ENCODE measurements at regions not wholly inside any gene's neighbourhood (a gene's known extent, or its start where the extent isn't known, plus 50 kb on each side); places are given as distances from the start of the nearest gene placed in this dataset.

GRCh38 chrX:110877326-110877725 lies 81.7 kb upstream of the CHRDL1 start:
- no peak overlapping the region for H3K9ac ChIP-seq (ENCODE audit: low read length in 5 of 5)
- H3K36me3 ChIP-seq (ENCODE audit: control insufficient read depth in 5 of 5, insufficient read depth in 5 of 5, low read length in 5 of 5), result no peaks in the 10 kb centered on the region
- H3K27me3 ChIP-seq (ENCODE audit: control insufficient read depth in 5 of 5, insufficient read depth in 4 of 5, low read length in 5 of 5), result peaks cover 0 to 11% (median 3%) of the 10 kb centered on the region in 5 donors
- H3K4me1 ChIP-seq (ENCODE audit: control insufficient read depth in 5 of 5, insufficient read depth in 5 of 5, low read length in 5 of 5), result no peaks in the 10 kb centered on the region
- H3K27ac ChIP-seq (ENCODE audit: low read depth, low read length), result no peak overlapping the region
- peaks cover 4 to 19% (median 12%) of the 10 kb centered on the region in 5 donors for H3K9me3 ChIP-seq (ENCODE audit: control insufficient read depth in 5 of 5, low read length in 5 of 5)
- no peak overlapping the region for H3K4me3 ChIP-seq (ENCODE audit: low read depth in 1 of 5, low read length in 5 of 5)

- no peaks in the 10 kb centered on the region for H3K9me3 ChIP-seq (ENCODE audit: control insufficient read depth in 5 of 5, low read length in 5 of 5)
- H3K9ac ChIP-seq (ENCODE audit: low read length in 5 of 5), result no peak overlapping the region
- no peaks in the 10 kb centered on the region for H3K36me3 ChIP-seq (ENCODE audit: control insufficient read depth in 5 of 5, insufficient read depth in 5 of 5, low read length in 5 of 5)
- no peak overlapping the region for H3K27ac ChIP-seq (ENCODE audit: low read depth, low read length)
- peaks cover 0 to 11% (median 5%) of the 10 kb centered on the region in 5 donors for H3K27me3 ChIP-seq (ENCODE audit: control insufficient read depth in 5 of 5, insufficient read depth in 4 of 5, low read length in 5 of 5)
- H3K4me1 ChIP-seq (ENCODE audit: control insufficient read depth in 5 of 5, insufficient read depth in 5 of 5, low read length in 5 of 5), result no peaks in the 10 kb centered on the region
- H3K4me3 ChIP-seq (ENCODE audit: low read depth in 1 of 5, low read length in 5 of 5), result no peak overlapping the region
Observed at GRCh38 chrX:110871839-110872238, 76.2 kb upstream of the CHRDL1 start.

- no peak overlapping the region for H3K9ac ChIP-seq (ENCODE audit: low read length in 5 of 5)
- no peaks in the 10 kb centered on the region for H3K36me3 ChIP-seq (ENCODE audit: control insufficient read depth in 5 of 5, insufficient read depth in 5 of 5, low read length in 5 of 5)
- no peak overlapping the region for H3K4me3 ChIP-seq (ENCODE audit: low read depth in 1 of 5, low read length in 5 of 5)
- no peak overlapping the region for H3K27ac ChIP-seq (ENCODE audit: low read depth, low read length)
- H3K27me3 ChIP-seq (ENCODE audit: control insufficient read depth in 5 of 5, insufficient read depth in 4 of 5, low read length in 5 of 5), result peaks cover 0 to 12% (median 6%) of the 10 kb centered on the region in 5 donors
- no peaks in the 10 kb centered on the region for H3K9me3 ChIP-seq (ENCODE audit: control insufficient read depth in 5 of 5, low read length in 5 of 5)
- H3K4me1 ChIP-seq (ENCODE audit: control insufficient read depth in 5 of 5, insufficient read depth in 5 of 5, low read length in 5 of 5), result no peaks in the 10 kb centered on the region
Observed at GRCh38 chrX:110866421-110866820, 70.8 kb upstream of the CHRDL1 start.

GRCh38 chrX:110863883-110864282 lies 68.3 kb upstream of the CHRDL1 start:
- Histone ChIP-seq H3K27me3 (ENCODE audit: control insufficient read depth in 5 of 5, insufficient read depth in 4 of 5, low read length in 5 of 5) (peaks cover 0 to 15% (median 3%) of the 10 kb centered on the region in 5 donors), H3K36me3 (ENCODE audit: control insufficient read depth in 5 of 5, insufficient read depth in 5 of 5, low read length in 5 of 5) (no peaks in the 10 kb centered on the region), H3K9me3 (ENCODE audit: control insufficient read depth in 5 of 5, low read length in 5 of 5) (no peaks in the 10 kb centered on the region), H3K4me1 (ENCODE audit: control insufficient read depth in 5 of 5, insufficient read depth in 5 of 5, low read length in 5 of 5) (no peaks in the 10 kb centered on the region), H3K4me3 (ENCODE audit: low read depth in 1 of 5, low read length in 5 of 5) (no peak overlapping the region), H3K27ac (ENCODE audit: low read depth, low read length) (no peak overlapping the region), H3K9ac (ENCODE audit: low read length in 5 of 5) (no peak overlapping the region)

- Histone ChIP-seq H3K9me3 (ENCODE audit: control insufficient read depth in 5 of 5, low read length in 5 of 5) (no peaks in the 10 kb centered on the region), H3K27ac (ENCODE audit: low read depth, low read length) (no peak overlapping the region), H3K9ac (ENCODE audit: low read length in 5 of 5) (no peak overlapping the region), H3K36me3 (ENCODE audit: control insufficient read depth in 5 of 5, insufficient read depth in 5 of 5, low read length in 5 of 5) (no peaks in the 10 kb centered on the region), H3K4me1 (ENCODE audit: control insufficient read depth in 5 of 5, insufficient read depth in 5 of 5, low read length in 5 of 5) (no peaks in the 10 kb centered on the region), H3K27me3 (ENCODE audit: control insufficient read depth in 5 of 5, insufficient read depth in 4 of 5, low read length in 5 of 5) (peaks cover 0 to 27% (median 8%) of the 10 kb centered on the region in 5 donors), H3K4me3 (ENCODE audit: low read depth in 1 of 5, low read length in 5 of 5) (no peak overlapping the region)
Observed at GRCh38 chrX:110858565-110858964, 62.9 kb upstream of the CHRDL1 start.

GRCh38 chrX:110853610-110854009 lies 58.0 kb upstream of the CHRDL1 start:
- no peaks in the 10 kb centered on the region for H3K36me3 ChIP-seq (ENCODE audit: control insufficient read depth in 5 of 5, insufficient read depth in 5 of 5, low read length in 5 of 5)
- H3K9ac ChIP-seq (ENCODE audit: low read length in 5 of 5), result no peak overlapping the region
- H3K4me3 ChIP-seq (ENCODE audit: low read depth in 1 of 5, low read length in 5 of 5), result no peak overlapping the region
- no peak overlapping the region for H3K27ac ChIP-seq (ENCODE audit: low read depth, low read length)
- no peaks in the 10 kb centered on the region for H3K9me3 ChIP-seq (ENCODE audit: control insufficient read depth in 5 of 5, low read length in 5 of 5)
- H3K4me1 ChIP-seq (ENCODE audit: control insufficient read depth in 5 of 5, insufficient read depth in 5 of 5, low read length in 5 of 5), result no peaks in the 10 kb centered on the region
- H3K27me3 ChIP-seq (ENCODE audit: control insufficient read depth in 5 of 5, insufficient read depth in 4 of 5, low read length in 5 of 5), result peaks cover 0 to 21% (median 9%) of the 10 kb centered on the region in 5 donors

GRCh38 chrX:110852180-110852579 lies 56.6 kb upstream of the CHRDL1 start:
- H3K4me3 ChIP-seq (ENCODE audit: low read depth in 1 of 5, low read length in 5 of 5), result no peak overlapping the region
- H3K4me1 ChIP-seq (ENCODE audit: control insufficient read depth in 5 of 5, insufficient read depth in 5 of 5, low read length in 5 of 5), result no peaks in the 10 kb centered on the region
- no peaks in the 10 kb centered on the region for H3K9me3 ChIP-seq (ENCODE audit: control insufficient read depth in 5 of 5, low read length in 5 of 5)
- H3K9ac ChIP-seq (ENCODE audit: low read length in 5 of 5), result no peak overlapping the region
- no peaks in the 10 kb centered on the region for H3K36me3 ChIP-seq (ENCODE audit: control insufficient read depth in 5 of 5, insufficient read depth in 5 of 5, low read length in 5 of 5)
- no peak overlapping the region for H3K27ac ChIP-seq (ENCODE audit: low read depth, low read length)
- peaks cover 0 to 21% (median 12%) of the 10 kb centered on the region in 5 donors for H3K27me3 ChIP-seq (ENCODE audit: control insufficient read depth in 5 of 5, insufficient read depth in 4 of 5, low read length in 5 of 5)

- Histone ChIP-seq H3K36me3 (ENCODE audit: control insufficient read depth in 5 of 5, insufficient read depth in 5 of 5, low read length in 5 of 5) (no peaks in the 10 kb centered on the region), H3K9ac (ENCODE audit: low read length in 5 of 5) (no peak overlapping the region), H3K4me1 (ENCODE audit: control insufficient read depth in 5 of 5, insufficient read depth in 5 of 5, low read length in 5 of 5) (no peaks in the 10 kb centered on the region), H3K9me3 (ENCODE audit: control insufficient read depth in 5 of 5, low read length in 5 of 5) (no peaks in the 10 kb centered on the region), H3K4me3 (ENCODE audit: low read depth in 1 of 5, low read length in 5 of 5) (no peak overlapping the region), H3K27me3 (ENCODE audit: control insufficient read depth in 5 of 5, insufficient read depth in 4 of 5, low read length in 5 of 5) (peaks cover 0 to 21% (median 12%) of the 10 kb centered on the region in 5 donors), H3K27ac (ENCODE audit: low read depth, low read length) (no peak overlapping the region)
Observed at GRCh38 chrX:110851780-110852179, 56.2 kb upstream of the CHRDL1 start.

GRCh38 chrX:110847334-110847733 lies 51.7 kb upstream of the CHRDL1 start:
- Histone ChIP-seq H3K27me3 (ENCODE audit: control insufficient read depth in 5 of 5, insufficient read depth in 4 of 5, low read length in 5 of 5) (peaks cover 0 to 15% (median 11%) of the 10 kb centered on the region in 5 donors), H3K9me3 (ENCODE audit: control insufficient read depth in 5 of 5, low read length in 5 of 5) (no peaks in the 10 kb centered on the region), H3K9ac (ENCODE audit: low read length in 5 of 5) (no peak overlapping the region), H3K27ac (ENCODE audit: low read depth, low read length) (no peak overlapping the region), H3K4me3 (ENCODE audit: low read depth in 1 of 5, low read length in 5 of 5) (no peak overlapping the region), H3K4me1 (ENCODE audit: control insufficient read depth in 5 of 5, insufficient read depth in 5 of 5, low read length in 5 of 5) (no peaks in the 10 kb centered on the region), H3K36me3 (ENCODE audit: control insufficient read depth in 5 of 5, insufficient read depth in 5 of 5, low read length in 5 of 5) (no peaks in the 10 kb centered on the region)

GRCh38 chrX:110846071-110846470 lies 50.5 kb upstream of the CHRDL1 start:
- no peaks in the 10 kb centered on the region for H3K4me1 ChIP-seq (ENCODE audit: control insufficient read depth in 5 of 5, insufficient read depth in 5 of 5, low read length in 5 of 5)
- H3K36me3 ChIP-seq (ENCODE audit: control insufficient read depth in 5 of 5, insufficient read depth in 5 of 5, low read length in 5 of 5), result no peaks in the 10 kb centered on the region
- no peaks in the 10 kb centered on the region for H3K9me3 ChIP-seq (ENCODE audit: control insufficient read depth in 5 of 5, low read length in 5 of 5)
- H3K27ac ChIP-seq (ENCODE audit: low read depth, low read length), result no peak overlapping the region
- peaks cover 0 to 15% (median 11%) of the 10 kb centered on the region in 5 donors for H3K27me3 ChIP-seq (ENCODE audit: control insufficient read depth in 5 of 5, insufficient read depth in 4 of 5, low read length in 5 of 5)
- H3K4me3 ChIP-seq (ENCODE audit: low read depth in 1 of 5, low read length in 5 of 5), result no peak overlapping the region
- no peak overlapping the region for H3K9ac ChIP-seq (ENCODE audit: low read length in 5 of 5)

All from subcutaneous abdominal adipose tissue (tissue), 5 donors.